ENCODE measurements at regions not wholly inside any gene's neighbourhood (a gene's known extent, or its start where the extent isn't known, plus 50 kb on each side); places are given as distances from the start of the nearest gene placed in this dataset.

- Histone ChIP-seq H3K4me3 (ENCODE audit: insufficient read depth, low read depth, low read length) (no peak overlapping the region), H3K27me3 (ENCODE audit: control insufficient read depth, insufficient read depth, low read length) (no peaks in the 10 kb centered on the region), H3K36me3 (replicated peaks; ENCODE audit: control insufficient read depth, insufficient read depth, low read length) (no peaks in the 10 kb centered on the region)
- no peak for DNase-seq
Observed at GRCh38 chr2:22753476-22753875, 631.5 kb upstream of the KLHL29 start.

GRCh38 chr2:22756276-22757043 lies 628.5 kb upstream of the KLHL29 start:
- no peak for DNase-seq
- H3K36me3 ChIP-seq (replicated peaks; ENCODE audit: control insufficient read depth, insufficient read depth, low read length), result no peaks in the 10 kb centered on the region
- no peaks in the 10 kb centered on the region for H3K27me3 ChIP-seq (ENCODE audit: control insufficient read depth, insufficient read depth, low read length)
- no peak overlapping the region for H3K4me3 ChIP-seq (ENCODE audit: insufficient read depth, low read depth, low read length)

GRCh38 chr2:22769497-22769896 lies 615.5 kb upstream of the KLHL29 start:
- no peak for DNase-seq
- no peak overlapping the region for H3K4me3 ChIP-seq (ENCODE audit: insufficient read depth, low read depth, low read length)
- H3K27me3 ChIP-seq (ENCODE audit: control insufficient read depth, insufficient read depth, low read length), result no peaks in the 10 kb centered on the region
- H3K36me3 ChIP-seq (replicated peaks; ENCODE audit: control insufficient read depth, insufficient read depth, low read length), result no peaks in the 10 kb centered on the region

DNA sequence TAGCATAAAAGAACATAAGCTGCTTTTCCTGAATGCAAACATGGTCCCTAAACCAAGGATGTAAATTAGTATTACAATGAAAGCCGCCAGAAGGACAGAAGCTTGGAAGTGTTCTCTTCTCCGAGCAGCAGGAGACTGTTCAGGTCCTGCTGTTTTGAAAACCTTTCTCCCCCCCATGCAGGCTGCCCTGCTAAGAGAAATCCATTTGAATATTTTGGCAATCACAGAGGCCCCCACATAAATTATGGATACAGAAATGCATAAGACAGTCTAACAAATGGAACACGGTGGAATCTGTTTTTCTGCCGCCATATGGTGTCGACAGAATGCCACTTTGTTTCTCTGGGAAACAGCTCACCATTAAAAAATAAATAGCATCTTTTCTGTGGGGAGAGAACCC lies 600.4 kb upstream of the KLHL29 start:
- DNase-seq, result no peak
- H3K27me3 ChIP-seq (ENCODE audit: control insufficient read depth, insufficient read depth, low read length), result no peaks in the 10 kb centered on the region
- H3K4me3 ChIP-seq (ENCODE audit: insufficient read depth, low read depth, low read length), result no peak overlapping the region
- H3K36me3 ChIP-seq (replicated peaks; ENCODE audit: control insufficient read depth, insufficient read depth, low read length), result no peaks in the 10 kb centered on the region

DNA sequence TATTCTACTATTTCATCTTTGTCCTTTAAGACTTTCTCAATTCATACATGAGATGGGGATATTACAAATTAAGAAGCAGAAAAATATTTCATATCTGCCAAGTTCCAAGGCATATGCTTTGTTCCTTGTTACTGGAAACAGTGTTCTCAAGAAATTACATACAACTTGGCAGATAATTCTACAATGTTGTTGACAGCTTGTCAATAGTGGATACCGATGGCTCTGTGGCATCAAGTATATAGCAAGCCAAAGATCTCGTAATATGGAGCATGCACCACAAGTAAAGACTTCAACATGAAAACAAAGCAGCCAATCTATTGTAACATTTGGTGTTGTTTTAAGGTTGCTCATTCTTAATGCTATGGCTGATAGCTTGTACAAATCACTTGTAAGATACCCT lies 598.2 kb upstream of the KLHL29 start:
- Histone ChIP-seq H3K4me3 (ENCODE audit: insufficient read depth, low read depth, low read length) (no peak overlapping the region), H3K36me3 (replicated peaks; ENCODE audit: control insufficient read depth, insufficient read depth, low read length) (no peaks in the 10 kb centered on the region), H3K27me3 (ENCODE audit: control insufficient read depth, insufficient read depth, low read length) (no peaks in the 10 kb centered on the region)
- DNase-seq, result no peak

GRCh38 chr2:22787745-22788144 lies 597.2 kb upstream of the KLHL29 start:
- no peaks in the 10 kb centered on the region for H3K27me3 ChIP-seq (ENCODE audit: control insufficient read depth, insufficient read depth, low read length)
- no peak for DNase-seq
- H3K36me3 ChIP-seq (replicated peaks; ENCODE audit: control insufficient read depth, insufficient read depth, low read length), result no peaks in the 10 kb centered on the region
- no peak overlapping the region for H3K4me3 ChIP-seq (ENCODE audit: insufficient read depth, low read depth, low read length)

DNA sequence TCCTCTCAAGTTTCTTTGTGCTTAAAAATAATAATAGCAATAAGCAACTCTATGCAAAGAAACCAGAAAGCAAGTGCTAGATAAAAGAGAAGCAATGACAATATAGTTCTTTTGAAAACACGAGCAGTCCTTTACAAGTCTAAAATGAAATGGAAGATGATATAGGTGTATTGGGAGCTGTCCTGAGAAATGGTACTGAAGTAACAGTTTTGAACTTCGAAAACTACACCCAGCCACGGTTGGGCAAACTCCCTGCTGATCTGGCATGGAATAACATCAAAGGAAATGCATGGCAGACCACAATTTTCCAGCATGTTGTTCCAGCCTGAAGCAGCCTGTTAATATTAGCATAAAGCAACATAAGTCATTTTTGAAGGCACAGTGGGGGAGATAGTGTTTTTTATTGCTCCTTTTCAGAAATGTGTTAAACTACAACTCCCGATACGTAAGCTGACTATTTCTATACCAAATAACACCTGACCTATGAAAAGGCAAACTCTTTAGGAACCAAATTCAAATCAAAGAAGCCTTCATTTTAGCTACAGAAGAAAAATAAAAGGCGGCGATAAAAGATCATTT lies 596.1 kb upstream of the KLHL29 start:
- H3K27me3 ChIP-seq (ENCODE audit: control insufficient read depth, insufficient read depth, low read length), result no peaks in the 10 kb centered on the region
- no peaks in the 10 kb centered on the region for H3K36me3 ChIP-seq (replicated peaks; ENCODE audit: control insufficient read depth, insufficient read depth, low read length)
- H3K4me3 ChIP-seq (ENCODE audit: insufficient read depth, low read depth, low read length), result no peak overlapping the region
- peak; percentile 3 for DNase-seq

- H3K27me3 ChIP-seq (ENCODE audit: control insufficient read depth, insufficient read depth, low read length), result no peaks in the 10 kb centered on the region
- no peak for DNase-seq
- no peaks in the 10 kb centered on the region for H3K36me3 ChIP-seq (replicated peaks; ENCODE audit: control insufficient read depth, insufficient read depth, low read length)
Observed at GRCh38 chr2:22795287-22795866, 589.6 kb upstream of the KLHL29 start.

DNA sequence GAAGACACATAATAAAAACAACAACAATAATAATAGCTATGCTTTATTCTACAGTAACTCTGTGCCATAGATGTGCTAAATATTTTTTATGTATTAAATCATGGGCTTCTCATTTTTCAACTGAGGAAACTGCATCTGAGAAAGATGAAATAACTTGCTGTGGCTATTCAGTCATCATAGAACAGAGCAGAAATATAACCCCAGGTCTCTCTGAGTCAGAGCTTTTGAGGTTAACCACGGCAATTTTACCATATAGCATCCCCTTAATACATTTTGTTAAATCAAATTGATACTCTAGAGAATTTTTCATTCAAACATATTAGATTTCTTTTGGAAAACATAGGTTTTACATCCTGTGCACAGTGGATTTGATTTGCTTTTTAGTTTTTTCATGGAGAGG lies 586.6 kb upstream of the KLHL29 start:
- no peak for DNase-seq
- Histone ChIP-seq H3K4me3 (ENCODE audit: insufficient read depth, low read depth, low read length) (no peak overlapping the region), H3K27me3 (ENCODE audit: control insufficient read depth, insufficient read depth, low read length) (no peaks in the 10 kb centered on the region), H3K36me3 (replicated peaks; ENCODE audit: control insufficient read depth, insufficient read depth, low read length) (no peaks in the 10 kb centered on the region)

More at GRCh38 chr2:22795287-22795866, 589.6 kb upstream of the KLHL29 start:
- no peak overlapping the region for H3K4me3 ChIP-seq (ENCODE audit: insufficient read depth, low read depth, low read length)

DNA sequence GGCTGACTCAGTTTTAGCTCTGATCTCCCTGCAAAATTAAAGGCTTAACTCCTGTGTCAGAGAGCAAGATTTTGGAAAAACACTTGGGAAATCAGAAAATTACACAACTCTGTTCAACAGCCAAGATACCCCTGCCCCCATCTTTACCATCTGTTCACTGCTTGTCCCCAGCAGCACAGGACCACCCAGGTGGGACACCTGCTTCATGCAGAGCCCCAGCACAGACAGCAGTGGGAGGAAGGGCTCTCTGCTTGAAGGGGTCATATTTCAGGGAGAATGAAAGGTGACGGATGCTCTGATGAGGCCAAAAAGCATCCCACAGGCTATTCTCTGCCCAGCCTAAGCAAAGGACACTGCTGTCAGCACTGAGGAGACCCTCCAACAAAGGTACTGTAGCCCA lies 584.6 kb upstream of the KLHL29 start:
- Histone ChIP-seq H3K27me3 (ENCODE audit: control insufficient read depth, insufficient read depth, low read length) (no peaks in the 10 kb centered on the region), H3K36me3 (replicated peaks; ENCODE audit: control insufficient read depth, insufficient read depth, low read length) (no peaks in the 10 kb centered on the region), H3K4me3 (ENCODE audit: insufficient read depth, low read depth, low read length) (no peak overlapping the region)
- peak; percentile 19 for DNase-seq

GRCh38 chr2:22801071-22801470 lies 583.9 kb upstream of the KLHL29 start:
- no peak for DNase-seq
- no peak overlapping the region for H3K4me3 ChIP-seq (ENCODE audit: insufficient read depth, low read depth, low read length)
- no peaks in the 10 kb centered on the region for H3K36me3 ChIP-seq (replicated peaks; ENCODE audit: control insufficient read depth, insufficient read depth, low read length)
- H3K27me3 ChIP-seq (ENCODE audit: control insufficient read depth, insufficient read depth, low read length), result no peaks in the 10 kb centered on the region

DNA sequence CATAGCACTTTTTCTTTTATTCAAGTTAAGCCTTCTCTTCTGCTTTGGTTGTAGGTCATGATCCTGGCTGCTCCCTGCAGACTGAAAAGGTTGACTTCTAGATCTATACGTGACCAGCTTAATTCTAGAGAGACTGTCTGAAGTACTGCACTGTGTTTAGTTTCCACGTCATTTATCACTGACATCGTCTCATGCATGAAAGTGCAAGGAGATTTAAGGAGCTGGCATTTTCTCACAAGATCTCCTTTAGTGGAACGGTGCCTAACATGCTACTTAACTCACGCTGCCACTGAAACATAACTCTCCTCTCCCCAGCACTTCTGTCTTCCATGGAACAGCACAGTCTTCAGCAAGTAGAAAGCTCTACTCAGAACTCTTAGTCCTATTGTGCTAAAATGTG lies 583.0 kb upstream of the KLHL29 start:
- Histone ChIP-seq H3K27me3 (ENCODE audit: control insufficient read depth, insufficient read depth, low read length) (no peaks in the 10 kb centered on the region), H3K4me3 (ENCODE audit: insufficient read depth, low read depth, low read length) (no peak overlapping the region), H3K36me3 (replicated peaks; ENCODE audit: control insufficient read depth, insufficient read depth, low read length) (no peaks in the 10 kb centered on the region)
- no peak for DNase-seq

GRCh38 chr2:22807872-22808271 lies 577.1 kb upstream of the KLHL29 start:
- DNase-seq, result no peak
- H3K27me3 ChIP-seq (ENCODE audit: control insufficient read depth, insufficient read depth, low read length), result no peaks in the 10 kb centered on the region

GRCh38 chr2:22810602-22811001 lies 574.4 kb upstream of the KLHL29 start:
- no peak for DNase-seq
- H3K27me3 ChIP-seq (ENCODE audit: control insufficient read depth, insufficient read depth, low read length), result no peaks in the 10 kb centered on the region
- no peaks in the 10 kb centered on the region for H3K36me3 ChIP-seq (replicated peaks; ENCODE audit: control insufficient read depth, insufficient read depth, low read length)
- no peak overlapping the region for H3K4me3 ChIP-seq (ENCODE audit: insufficient read depth, low read depth, low read length)

More at GRCh38 chr2:22807872-22808271, 577.1 kb upstream of the KLHL29 start:
- no peaks in the 10 kb centered on the region for H3K36me3 ChIP-seq (replicated peaks; ENCODE audit: control insufficient read depth, insufficient read depth, low read length)
- H3K4me3 ChIP-seq (ENCODE audit: insufficient read depth, low read depth, low read length), result no peak overlapping the region

GRCh38 chr2:22812065-22812680 lies 572.8 kb upstream of the KLHL29 start:
- no peaks in the 10 kb centered on the region for H3K27me3 ChIP-seq (ENCODE audit: control insufficient read depth, insufficient read depth, low read length)
- DNase-seq, result no peak

More at GRCh38 chr2:22812065-22812680, 572.8 kb upstream of the KLHL29 start:
- Histone ChIP-seq H3K4me3 (ENCODE audit: insufficient read depth, low read depth, low read length) (no peak overlapping the region), H3K36me3 (replicated peaks; ENCODE audit: control insufficient read depth, insufficient read depth, low read length) (no peaks in the 10 kb centered on the region)

Measured in H7 (cell line).